Lower leg skin (tissue), 3 donors: ENCODE measurements at regions not wholly inside any gene's neighbourhood (a gene's known extent, or its start where the extent isn't known, plus 50 kb on each side); places are given as distances from the start of the nearest gene placed in this dataset.

ENCODE experiments used
- CTCF ChIP-seq, 3 donors: fragments of 450-650 bp; IDR thresholded peaks; one replicate each; pipeline ENCODE4 v1.5.1; 2016; ENCODE audit warnings: antibody characterized with exemption in 3 of 3, mild to moderate bottlenecking in 3 of 3, moderate library complexity in 2 of 3
- POLR2A ChIP-seq, 2 donors: fragments of 450-650 bp; IDR thresholded peaks; one replicate each; pipeline ENCODE4 v1.6.1; 2016 to 2017; ENCODE audit warnings: antibody characterized with exemption in 2 of 2, mild to moderate bottlenecking in 1 of 2, moderate library complexity in 1 of 2

- TF ChIP-seq CTCF (IDR thresholded peaks at IDR 0.05) (no peak), POLR2A (IDR thresholded peaks at IDR 0.05) (no peak)
Measured at GRCh38 chr17:77572851-77573250, 385.7 kb upstream of the TNRC6C start.
